ENCODE measurements at regions not wholly inside any gene's neighbourhood (a gene's known extent, or its start where the extent isn't known, plus 50 kb on each side); places are given as distances from the start of the nearest gene placed in this dataset.

DNA sequence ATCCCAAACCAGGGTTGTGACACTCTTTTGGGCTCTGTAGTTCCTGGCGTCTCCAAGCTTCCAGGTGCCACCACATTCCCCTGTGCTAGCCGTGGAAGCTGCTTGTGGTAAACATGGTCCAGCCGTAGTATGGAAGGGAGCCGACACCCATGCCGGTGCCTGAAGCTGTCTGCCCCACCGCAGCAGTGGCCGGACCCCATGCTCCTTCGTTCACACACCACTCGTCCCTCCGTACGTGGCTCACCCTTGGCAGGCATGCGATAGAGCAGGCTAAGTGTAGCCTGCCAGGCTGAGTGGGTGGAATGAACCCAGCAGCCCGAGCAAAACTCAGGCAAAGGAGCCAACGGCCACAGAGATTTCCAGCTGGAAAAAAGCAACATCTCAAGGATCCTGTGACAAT, 2030.4 kb downstream of the EFNA5 start:
- Histone ChIP-seq H3K79me2 (ENCODE audit: insufficient read depth, low read length) (no peaks in the 10 kb centered on the region), H3K27ac (ENCODE audit: insufficient read length, low read depth, low read length) (no peak overlapping the region), H3K4ac (ENCODE audit: low read depth, low read length) (no peak overlapping the region), H4K5ac (ENCODE audit: insufficient read length, low read depth, low read length) (no peak overlapping the region), H4K20me1 (ENCODE audit: control insufficient read depth, insufficient read depth, insufficient read length) (no peaks in the 10 kb centered on the region), H3K56ac (ENCODE audit: insufficient read length, low read depth, low read length) (no peak overlapping the region), H3K4me1 (ENCODE audit: insufficient read depth, low read length) (no peaks in the 10 kb centered on the region), H2AK5ac (ENCODE audit: insufficient read length, low read length) (no peak overlapping the region), H3K9me3 (ENCODE audit: control insufficient read depth, low read depth, low read length) (no peaks in the 10 kb centered on the region), H2BK15ac (ENCODE audit: low read depth, low read length) (no peak overlapping the region), H2BK12ac (ENCODE audit: insufficient read length, low read depth, low read length) (no peak overlapping the region), H3K27me3 (ENCODE audit: insufficient read depth, low read length) (no peaks in the 10 kb centered on the region), H2BK20ac (ENCODE audit: low read depth, low read length, poor library complexity, severe bottlenecking) (no peak overlapping the region), H3K23me2 (ENCODE audit: insufficient read length, low read depth, low read length, poor library complexity, severe bottlenecking) (no peaks in the 10 kb centered on the region), H3K14ac (ENCODE audit: insufficient read depth, low read length) (no peak overlapping the region), H4K8ac (replicated peaks; ENCODE audit: insufficient read length, low read depth, low read length) (no peak overlapping the region), H2BK120ac (ENCODE audit: low read depth, low read length, poor library complexity, severe bottlenecking) (no peak overlapping the region), H3K4me2 (ENCODE audit: insufficient read depth, insufficient read length, low read length) (no peak overlapping the region), H3K18ac (ENCODE audit: insufficient read length, low read depth, low read length) (no peak overlapping the region), H4K91ac (ENCODE audit: insufficient read length, low read depth, low read length) (no peak overlapping the region), H2AFZ (ENCODE audit: low read length) (no peak overlapping the region), H3K79me1 (ENCODE audit: insufficient read depth, low read depth, low read length, poor library complexity, severe bottlenecking) (no peaks in the 10 kb centered on the region), H3K23ac (ENCODE audit: insufficient read length, low read depth, low read length) (no peak overlapping the region), H3T11ph (ENCODE audit: low read length) (no peak overlapping the region), H3K9ac (ENCODE audit: extremely low read depth, insufficient read length, low read length) (no peak overlapping the region), H2BK5ac (ENCODE audit: insufficient read length, low read length) (no peak overlapping the region)
- no peak for TF ChIP-seq CTCF (conservative IDR thresholded peaks at IDR 0.05)
- H3K27me3 Mint-ChIP-seq (ENCODE audit: low read depth): no peaks in the 10 kb centered on the region
- no peak overlapping the region for H3K27ac Mint-ChIP-seq
- H3K4me1 Mint-ChIP-seq: peaks cover 3% of the 10 kb centered on the region in 2 experiments; a peak in 3 of 4 replicates
- no CpG with 5 or more reads among the region's 14 CpGs for WGBS (ENCODE audit: extremely low coverage, insufficient read length, low lambda C conversion rate)
- no peak overlapping the region for H3K4me3 Mint-ChIP-seq
- DNase-seq: no peak
- H3K36me3 Mint-ChIP-seq (ENCODE audit: insufficient read depth in 1 of 3, low read depth in 3 of 3): no peaks in the 10 kb centered on the region; a peak in 1 of 7 replicates
- H3K9me3 Mint-ChIP-seq: peaks cover 0 to 2% of the 10 kb centered on the region in 2 experiments; a peak in 2 of 5 replicates
